ENCODE measurements at regions not wholly inside any gene's neighbourhood (a gene's known extent, or its start where the extent isn't known, plus 50 kb on each side); places are given as distances from the start of the nearest gene placed in this dataset.
"Not testable (repeated sequence)": the region's sequence is repeated elsewhere in the genome, so short reads cannot be mapped to it uniquely, and the experiment has no call there.

DNA sequence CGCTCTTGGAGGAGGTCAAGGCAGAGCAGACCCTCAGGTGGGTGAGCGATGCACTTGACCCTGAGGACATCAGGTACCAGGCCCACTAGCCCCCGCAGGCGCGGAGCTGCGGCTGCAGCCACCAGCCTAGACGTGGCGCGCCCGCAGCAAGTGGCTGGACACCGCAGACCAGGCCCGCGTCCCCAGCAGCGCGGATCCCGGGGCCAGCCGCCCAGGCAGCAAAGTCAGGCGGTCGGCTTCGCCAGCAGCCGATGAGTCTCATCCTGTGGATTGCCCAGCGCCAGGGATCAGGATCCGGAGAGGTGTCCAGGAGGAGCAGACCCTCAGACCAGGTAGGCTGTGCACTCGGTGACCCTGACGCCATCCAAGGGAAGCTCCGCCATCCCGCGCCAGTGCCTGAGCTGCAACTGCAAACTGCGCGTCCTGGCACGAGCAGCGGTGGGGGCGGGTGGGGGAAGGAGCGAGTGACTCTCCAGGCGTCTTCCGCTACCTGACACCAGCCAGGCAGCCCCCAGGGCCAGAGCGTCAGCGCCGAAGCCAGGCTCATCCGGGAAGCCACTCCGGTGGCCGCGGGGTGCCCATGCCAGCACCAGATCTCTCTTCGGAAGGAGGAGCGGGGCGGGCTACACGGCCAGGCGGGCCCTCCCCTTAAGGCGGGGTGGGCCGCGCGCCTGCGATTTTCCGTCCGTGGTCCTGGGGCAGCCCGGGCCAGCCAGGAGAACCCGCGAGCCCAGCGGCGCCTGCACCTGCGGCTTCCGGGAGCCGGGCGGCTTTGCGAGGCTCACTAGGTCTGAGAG, 92.6 kb upstream of the THOC3 start:
- DNase-seq (ENCODE audit: low read depth in 2 of 2): not testable (repeated sequence)

DNA sequence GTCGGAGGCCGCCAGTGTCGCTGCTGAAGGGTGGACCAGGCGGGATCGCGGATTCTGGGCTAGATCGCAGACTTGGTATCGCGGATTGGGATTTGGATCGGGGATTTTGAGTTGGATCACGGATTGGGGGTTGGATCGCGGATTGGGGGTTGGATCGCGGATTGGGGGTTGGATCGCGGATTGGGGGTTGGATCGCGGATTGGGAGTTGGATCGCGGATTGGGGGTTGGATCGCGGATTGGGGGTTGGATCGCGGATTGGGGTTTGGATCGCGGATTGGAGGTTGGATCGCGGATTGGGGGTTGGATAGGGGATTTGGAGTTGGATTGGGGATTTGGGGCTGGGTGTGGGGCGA, 93.1 kb upstream of the THOC3 start:
- not testable (repeated sequence) for DNase-seq (ENCODE audit: low read depth in 2 of 2)

DNA sequence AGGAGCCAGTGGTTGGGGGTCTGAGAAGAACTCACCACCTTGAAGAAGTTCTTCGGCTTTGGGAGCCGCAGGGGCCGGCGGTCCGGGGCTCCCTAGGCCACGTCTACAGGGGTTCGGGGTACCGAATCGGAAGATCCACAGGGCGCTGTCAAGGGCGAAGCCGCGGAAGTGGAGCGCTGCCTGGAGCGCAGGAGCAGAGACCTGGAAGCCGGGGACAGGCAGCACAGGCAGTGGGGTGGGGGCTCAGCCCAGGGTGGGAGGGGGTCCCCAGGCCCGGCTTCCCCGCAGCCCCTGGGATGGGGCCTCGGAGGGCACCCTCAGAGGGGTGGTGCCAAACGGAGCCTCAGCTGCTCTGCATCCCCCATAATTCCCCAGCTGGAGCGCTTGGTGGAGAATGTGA, 93.5 kb upstream of the THOC3 start:
- DNase-seq (ENCODE audit: low read depth in 2 of 2): not testable (repeated sequence)

DNA sequence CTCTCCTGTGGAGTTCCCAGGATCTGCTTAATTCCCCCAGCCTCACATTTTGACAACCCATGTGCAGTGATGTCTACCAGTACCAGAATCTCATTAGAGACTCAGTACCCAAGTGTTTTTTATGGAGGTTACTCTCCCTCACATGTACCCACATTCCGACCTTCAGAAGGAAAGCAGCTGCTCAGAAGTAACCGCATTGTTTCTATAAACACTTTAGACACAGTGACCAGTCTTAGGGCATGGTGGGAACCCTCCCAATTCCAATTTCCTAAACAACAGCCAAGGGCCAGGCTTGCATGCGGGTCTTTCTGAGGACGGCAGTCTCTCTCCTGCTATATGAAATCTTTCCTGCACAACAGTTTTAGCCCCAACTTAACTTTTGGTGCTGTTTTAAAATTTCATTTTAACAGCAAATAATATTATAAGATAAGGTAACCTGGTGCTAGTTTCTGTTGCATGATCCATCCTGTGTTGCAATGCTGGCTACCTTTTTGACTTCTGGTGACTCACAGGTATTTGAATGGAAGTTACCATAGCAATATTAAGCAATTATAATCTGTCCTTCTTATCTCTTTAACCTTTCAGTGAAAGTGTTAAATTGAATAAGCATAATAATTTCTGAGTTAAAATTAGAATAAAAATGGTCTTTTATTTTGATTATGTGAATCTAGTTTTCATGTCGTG, 98.3 kb upstream of the THOC3 start:
- not testable (repeated sequence) for DNase-seq (ENCODE audit: low read depth in 2 of 2)

DNA sequence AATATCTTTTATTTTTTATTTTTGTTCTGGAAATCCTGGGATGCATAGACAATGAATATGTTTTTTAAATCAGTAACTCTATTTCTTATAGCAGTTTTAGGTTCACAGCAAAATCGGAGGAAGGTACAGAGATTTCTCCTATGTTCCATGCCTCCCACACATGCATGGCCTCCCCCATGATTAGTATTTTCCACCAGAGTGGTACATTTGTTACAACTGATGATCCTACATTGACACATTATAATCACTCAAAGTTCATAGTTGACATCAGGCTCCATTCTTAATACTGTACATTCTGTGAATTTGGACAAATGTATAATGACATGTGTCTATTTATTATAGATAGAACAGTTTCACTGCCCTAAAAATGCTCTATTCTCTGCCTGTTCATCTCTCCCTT, 99.0 kb upstream of the THOC3 start:
- not testable (repeated sequence) for DNase-seq (ENCODE audit: low read depth in 2 of 2)

DNA sequence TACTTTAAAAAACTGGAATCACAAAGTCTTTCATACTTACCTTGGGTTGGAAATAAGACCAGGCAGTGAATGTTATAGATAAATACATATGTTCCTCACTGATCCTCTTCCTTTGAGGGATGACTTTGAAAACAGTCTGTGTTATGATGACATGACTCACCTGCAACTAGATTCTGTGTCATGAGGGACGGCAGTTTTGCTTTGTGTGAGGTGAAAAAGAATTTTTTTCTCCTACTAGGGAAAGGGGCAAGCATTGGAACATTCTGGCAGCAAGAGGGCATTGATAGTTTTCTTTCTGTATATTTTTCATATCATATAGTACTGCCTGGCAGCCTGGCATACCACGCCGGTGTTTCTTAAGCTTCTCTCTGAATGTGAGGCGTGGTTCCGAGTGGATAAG, 99.8 kb upstream of the THOC3 start:
- DNase-seq (ENCODE audit: low read depth in 2 of 2): not testable (repeated sequence)

DNA sequence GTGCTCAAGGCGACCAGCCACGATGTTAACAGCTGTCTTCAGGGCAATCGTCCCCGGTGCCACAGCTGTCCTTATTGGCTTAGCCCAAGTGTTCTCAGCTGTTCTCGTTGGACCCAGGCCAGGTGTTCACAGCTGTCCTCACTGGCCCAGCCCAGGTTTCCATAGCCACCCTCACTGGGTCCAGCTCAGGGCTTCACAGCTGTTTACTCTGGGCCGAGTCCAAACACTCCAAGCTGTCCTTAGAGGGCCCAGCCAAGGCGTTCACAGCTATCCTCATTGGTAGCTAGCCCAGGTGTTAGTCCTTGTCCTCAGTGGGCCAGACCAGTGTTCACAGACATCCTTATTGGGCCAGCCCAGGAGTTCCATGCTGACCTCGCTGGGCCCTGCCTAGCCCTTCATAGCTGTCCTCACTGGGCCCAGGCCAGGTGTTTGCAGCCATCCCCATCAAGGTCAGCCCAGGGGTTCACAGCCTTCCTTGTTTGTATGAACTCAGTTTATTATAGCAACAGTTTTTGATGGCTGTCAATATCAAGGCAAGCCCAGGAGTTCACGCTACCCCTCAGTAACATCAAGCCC, 106.0 kb upstream of the THOC3 start:
- DNase-seq (ENCODE audit: low read depth in 2 of 2): not testable (repeated sequence)

DNA sequence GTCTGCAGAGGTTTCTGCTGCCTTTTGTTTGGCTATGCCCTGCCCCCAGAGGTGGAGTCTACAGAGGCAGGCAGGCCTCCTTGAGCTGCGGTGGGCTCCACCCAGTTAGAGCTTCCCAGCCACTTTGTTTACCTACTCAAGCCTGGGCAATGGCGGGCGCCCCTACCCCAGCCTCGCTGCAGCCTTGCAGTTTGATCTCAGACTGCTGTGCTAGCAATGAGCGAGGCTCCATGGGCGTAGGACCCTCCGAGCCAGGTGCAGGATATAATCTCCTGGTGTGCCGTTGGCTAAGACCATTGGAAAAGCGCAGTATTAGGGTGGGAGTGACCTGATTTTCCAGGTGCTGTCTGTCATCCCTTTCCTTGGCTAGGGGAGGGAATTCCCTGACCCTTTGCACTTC, 115.6 kb upstream of the THOC3 start:
- DNase-seq (ENCODE audit: low read depth in 2 of 2): not testable (repeated sequence)

DNA sequence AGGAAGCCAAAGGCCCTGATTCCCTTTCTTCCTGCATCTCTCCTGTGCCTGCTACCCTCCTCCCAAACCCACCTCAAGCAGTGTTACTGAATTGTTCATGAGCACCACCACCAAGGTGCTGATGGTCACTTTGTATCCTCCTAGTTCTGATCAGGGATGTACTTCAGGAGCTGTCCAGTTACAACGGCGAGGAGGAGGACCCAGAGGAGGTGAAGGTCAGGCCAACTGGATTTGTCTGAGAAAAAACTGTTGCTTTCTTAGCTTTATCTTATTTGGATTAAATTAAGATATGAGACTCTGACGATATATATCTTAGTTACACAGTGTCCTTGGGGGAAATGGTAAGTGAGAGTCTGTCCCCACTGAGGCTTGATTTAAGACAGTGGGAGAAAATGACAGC, 135.0 kb upstream of the THOC3 start:
- not testable (repeated sequence) for DNase-seq (ENCODE audit: low read depth in 2 of 2)

DNA sequence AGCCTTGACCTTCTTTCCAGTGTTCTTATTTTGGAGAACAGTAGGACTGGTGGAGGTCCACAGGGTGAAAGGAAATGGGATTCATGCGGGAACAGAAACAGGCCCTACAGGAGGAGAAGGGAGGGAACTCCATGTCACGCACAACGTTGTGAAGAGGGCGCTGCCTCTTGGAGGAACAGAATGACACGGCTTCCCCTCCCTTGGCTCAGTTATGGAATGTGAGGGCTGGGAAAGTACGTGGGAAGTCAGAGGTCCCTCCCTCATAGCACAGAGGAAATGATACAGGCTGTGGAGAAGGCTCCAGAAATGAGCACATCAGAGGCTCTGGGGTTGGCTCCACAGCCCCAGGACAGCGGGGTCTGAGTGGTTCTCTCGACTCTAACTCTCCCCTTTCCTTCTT, 125.3 kb upstream of the SIMC1 start:
- not testable (repeated sequence) for DNase-seq (ENCODE audit: low read depth in 2 of 2)

DNA sequence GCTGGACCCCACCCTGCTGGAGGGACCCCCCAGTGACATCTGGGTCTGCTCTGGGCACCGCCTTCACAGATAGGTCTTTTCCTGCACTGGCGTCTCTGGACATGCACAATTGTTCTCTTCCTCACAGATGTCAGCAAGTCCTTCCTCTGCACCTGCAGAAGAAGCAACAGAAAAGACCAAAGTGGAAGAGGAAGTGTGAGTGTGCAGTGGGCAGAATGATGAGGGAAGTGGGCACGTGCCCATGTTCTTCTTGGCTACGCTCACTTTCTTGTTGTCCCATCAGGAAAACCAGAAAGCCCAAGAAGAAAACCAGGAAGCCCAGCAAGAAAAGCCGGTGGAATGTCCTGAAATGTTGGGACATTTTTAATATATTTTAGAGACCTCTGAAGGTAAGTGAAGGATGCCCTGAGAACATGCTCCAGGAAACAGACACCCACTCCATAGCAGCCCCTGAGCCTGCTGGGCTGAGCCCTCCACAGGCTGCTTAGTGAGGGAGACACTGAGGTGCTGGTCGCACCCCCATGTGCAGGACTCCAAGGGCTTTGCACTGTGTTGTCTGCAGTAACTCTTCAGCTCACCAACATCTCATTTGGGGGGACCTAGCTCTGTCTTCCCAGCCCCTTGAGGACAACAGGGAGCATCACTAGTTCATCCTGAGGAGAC, 124.4 kb upstream of the SIMC1 start:
- DNase-seq (ENCODE audit: low read depth in 2 of 2): not testable (repeated sequence)

DNA sequence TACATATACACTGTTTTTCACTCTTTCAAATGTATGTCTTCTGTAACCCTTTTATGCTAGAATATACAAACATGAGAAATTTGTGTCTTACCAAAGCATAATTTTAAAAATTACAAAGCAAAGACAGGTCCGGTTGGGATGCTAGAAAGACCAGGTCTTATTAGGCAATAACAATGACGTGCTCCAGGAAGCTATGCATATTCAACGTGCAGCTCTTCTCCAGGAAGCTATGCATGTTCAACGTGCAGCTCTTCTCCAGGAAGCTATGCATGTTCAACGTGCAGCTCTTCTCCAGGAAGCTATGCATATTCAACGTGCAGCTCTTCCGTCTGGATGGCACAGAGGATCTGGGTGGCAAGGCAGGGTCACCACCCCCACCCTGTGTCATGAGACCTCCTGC, 123.4 kb upstream of the SIMC1 start:
- not testable (repeated sequence) for DNase-seq (ENCODE audit: low read depth in 2 of 2)

DNA sequence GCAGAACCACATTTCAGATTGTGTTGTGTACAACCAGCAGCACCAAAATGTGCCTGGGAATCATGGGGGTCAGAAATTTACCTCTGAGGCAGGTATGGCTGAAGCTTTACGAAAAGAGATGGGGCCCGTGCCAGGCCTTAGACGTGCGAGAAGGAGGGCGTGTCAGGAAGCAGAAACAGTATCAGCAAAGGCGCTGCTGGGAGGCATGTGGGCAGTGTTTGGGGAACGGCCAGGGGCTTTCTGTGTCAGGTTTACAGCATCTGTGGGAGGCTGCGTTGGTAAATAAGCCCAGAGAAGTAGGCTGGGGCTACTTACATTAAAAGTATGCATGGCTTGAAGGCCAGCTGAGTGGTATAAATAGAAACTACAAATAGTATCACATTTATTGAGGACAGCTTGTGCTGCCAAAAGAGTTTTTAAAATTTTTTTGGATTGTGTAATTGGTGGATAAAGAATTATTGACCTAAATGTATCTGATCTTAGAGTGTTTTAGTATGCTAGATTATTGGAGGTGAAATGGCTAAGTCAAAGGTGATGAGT, 120.5 kb upstream of the SIMC1 start:
- not testable (repeated sequence) for DNase-seq (ENCODE audit: low read depth in 2 of 2)

DNA sequence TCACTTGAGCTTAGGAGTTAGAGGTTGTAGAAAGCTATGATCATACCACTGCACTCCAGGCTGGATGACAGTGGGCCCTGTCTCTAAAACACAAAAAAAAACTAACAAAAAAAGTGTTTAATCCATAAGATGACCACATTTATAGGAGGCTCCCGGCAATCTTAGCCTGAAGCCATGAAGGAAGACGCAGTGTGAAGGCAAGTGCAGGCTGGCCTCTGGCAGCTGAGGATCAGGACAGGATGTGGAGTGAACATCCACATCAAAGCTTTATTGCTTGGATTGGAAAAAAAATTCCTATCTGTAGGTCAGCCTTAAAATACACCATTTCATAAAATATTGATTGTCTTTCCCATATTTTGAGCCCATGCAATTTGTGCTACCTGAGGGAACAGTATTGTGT, 115.9 kb upstream of the SIMC1 start:
- not testable (repeated sequence) for DNase-seq (ENCODE audit: low read depth in 2 of 2)

DNA sequence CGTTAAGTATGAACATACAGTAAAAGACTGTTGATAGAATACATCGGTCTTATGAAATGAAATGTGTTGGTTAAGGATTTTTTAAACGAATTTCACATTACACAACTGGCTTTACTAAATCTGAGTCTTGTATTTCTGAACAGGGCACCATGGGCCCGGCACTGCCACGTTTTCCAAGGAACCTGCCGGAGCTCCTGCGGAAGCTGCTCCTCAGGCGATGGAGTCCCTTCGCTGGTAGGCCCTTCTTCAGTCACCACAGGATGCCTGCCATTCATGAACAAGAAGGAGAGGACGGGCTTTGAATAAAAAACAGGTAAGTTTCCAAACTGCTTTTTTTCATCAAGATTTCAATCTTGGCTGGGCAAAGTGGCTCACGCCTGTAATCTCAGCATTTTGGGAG, 114.1 kb upstream of the SIMC1 start:
- DNase-seq (ENCODE audit: low read depth in 2 of 2): not testable (repeated sequence)

DNA sequence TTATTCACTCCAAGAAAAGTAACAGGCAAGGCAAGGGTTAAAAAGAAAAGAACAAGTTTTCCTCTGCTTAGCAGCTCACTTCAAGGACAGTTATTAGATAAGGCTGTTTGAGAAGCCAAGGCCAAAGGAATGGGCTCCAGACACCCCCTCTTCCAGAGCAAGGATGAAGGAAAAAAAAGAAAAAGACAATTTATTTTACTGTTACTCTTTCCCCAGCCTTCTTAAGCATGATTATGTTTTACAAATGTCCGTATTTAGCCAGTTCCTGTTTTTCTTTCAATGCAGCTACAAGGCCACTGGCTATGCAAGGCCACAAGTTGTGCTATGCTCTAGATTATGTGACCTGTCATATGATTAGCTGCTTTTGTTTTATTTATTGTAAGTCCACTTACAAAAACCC, 106.5 kb upstream of the SIMC1 start:
- no peak for DNase-seq (ENCODE audit: low read depth in 2 of 2)

DNA sequence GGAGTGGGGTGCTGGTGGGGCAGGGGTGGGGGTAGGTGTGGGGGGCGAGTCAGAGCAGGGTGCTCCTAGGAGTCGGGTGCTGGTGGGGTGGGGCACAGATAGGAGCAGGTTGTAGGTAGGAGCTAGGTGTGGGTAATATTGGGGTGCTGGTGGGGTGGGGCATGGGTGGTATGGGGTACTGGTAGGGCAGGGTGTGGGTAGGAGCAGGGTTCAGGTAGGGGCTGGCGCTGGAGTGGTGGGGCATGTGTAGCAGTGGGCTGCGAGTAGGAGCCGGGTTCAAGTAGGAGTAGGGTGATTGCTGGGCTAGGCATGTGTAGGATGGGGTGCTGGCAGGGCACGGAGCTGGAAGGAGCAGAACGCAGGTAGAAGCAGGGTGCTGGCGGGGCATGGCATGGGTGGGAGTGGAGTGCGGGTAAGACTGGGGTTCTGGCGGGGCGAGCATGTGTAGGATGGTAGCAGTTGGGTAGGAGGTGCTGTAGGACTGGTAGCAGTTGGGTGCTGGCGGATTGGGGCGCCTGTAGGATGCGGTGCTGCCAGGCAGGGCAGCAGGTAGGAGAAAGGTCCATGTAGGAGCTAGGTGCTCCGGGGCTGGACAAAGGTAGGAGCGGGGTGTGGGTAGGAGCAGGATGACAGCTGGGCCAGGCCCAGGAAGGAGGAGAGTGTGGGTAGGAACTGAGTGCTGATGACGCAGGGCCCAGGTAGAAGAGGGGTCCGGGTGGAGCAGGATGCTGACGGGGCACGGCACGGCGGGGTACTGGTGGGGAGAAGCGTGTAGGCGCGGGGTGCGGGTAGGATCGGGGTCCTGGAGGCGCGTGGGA, 105.5 kb upstream of the SIMC1 start:
- DNase-seq (ENCODE audit: low read depth in 2 of 2): no peak

DNA sequence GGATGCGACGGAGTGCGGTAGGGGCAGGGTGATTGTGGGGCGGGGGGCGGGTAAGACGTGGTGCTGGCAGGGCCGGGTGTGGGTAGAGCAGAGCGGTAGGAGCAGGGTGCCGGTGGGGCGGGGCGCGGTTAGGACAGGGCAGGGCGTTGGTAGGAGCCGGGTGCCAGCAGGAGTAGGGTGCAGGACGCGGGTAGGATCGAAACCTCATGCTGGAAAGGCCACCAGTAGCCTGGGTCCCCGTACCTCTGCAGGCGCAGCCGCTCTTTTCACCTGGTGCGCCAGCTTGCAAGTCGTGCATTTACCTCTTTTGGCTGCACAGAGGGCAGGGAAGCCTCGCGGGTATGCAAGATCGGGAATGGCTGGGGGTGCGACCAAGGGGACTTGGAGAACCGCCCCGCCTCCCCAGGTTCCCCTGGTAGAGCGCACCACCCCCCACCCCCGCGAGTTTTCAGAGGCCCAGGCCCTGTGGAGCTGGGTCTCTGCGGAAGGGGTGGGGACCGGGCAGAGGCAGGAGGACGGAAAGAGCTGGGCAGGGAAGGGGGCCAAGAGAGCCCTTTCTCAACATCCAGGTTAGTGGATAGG, 104.8 kb upstream of the SIMC1 start:
- no peak for DNase-seq (ENCODE audit: low read depth in 2 of 2)

DNA sequence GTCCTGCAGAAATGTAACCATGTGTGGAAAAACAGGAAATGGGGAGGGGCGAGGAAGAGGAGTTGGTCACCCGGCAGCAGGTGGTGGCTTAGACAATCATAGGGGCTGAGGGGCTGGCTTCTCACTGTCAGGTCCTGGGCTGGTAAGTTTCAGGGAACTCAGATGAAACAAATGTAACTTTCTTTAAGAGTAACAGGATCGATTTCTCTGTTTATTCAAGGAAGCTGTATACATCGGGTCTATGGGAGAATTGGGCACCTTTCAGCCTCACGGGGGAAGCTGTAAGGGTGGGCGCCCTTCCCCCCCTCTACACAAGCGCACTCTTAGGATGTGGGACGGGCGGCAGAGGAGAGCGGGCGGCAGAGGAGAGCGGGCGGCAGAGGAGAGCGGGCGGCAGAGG, 104.3 kb upstream of the SIMC1 start:
- DNase-seq (ENCODE audit: low read depth in 2 of 2): no peak

DNA sequence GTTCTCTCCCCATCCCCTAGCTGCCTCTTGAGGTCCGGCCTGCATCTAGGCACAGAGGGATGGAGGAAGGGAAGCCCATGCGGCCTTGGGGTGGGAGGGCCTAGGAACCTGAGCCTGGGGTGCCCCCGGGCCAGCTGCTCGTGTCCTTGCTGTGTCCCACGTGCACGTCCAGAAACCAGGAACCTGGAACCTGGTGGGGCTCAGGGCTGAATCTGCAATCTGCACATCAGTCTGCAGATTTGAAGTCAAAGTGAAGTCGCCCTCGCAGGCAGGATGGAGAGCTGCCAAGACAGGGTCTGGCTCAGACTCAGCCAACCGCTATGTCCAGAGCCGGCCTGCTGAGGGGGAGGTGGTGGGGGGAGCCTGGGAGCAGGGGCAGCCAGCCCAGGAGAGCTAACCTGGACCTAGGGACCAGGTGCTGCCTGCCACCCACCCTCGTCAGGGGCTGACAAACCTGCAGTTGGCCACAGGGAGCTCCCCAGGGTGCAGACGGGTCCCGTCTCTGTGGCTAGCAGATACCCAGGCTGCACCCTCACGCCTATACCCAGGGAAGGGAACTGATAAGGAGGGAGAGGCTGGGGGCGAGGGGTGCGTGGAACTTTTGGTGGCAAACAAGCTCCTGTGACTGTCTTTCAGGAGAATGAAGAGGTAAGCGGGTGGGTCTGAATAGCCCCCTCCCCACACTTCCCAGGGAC, 103.5 kb upstream of the SIMC1 start:
- no peak for DNase-seq (ENCODE audit: low read depth in 2 of 2)
